Keratinocyte (primary cell): ENCODE measurements at regions not wholly inside any gene's neighbourhood (a gene's known extent, or its start where the extent isn't known, plus 50 kb on each side); places are given as distances from the start of the nearest gene placed in this dataset.

ENCODE experiments used
- CTCF ChIP-seq, 3 experiments: IDR thresholded peaks in 1 of 3; conservative IDR thresholded peaks in 1 of 3; optimal IDR thresholded peaks in 1 of 3; 2 replicates in 2 of 3; 3 replicates in 1 of 3; pipeline versions ENCODE3 to v1.5.1; 2011; ENCODE audit warnings: low read length in 3 of 3, mild to moderate bottlenecking in 3 of 3, moderate library complexity in 2 of 3, control low read depth in 1 of 3, inconsistent platforms in 1 of 3; ENCODE audit not compliant: insufficient read depth in 2 of 3; ENCODE audit errors: extremely low read depth in 1 of 3
- EZH2 ChIP-seq: IDR thresholded peaks from one replicate; pipeline ENCODE4 v1.6.1; 2012; ENCODE audit warnings: inconsistent platforms, mild to moderate bottlenecking, low read length, moderate library complexity

- TF ChIP-seq CTCF (optimal IDR thresholded peaks at IDR 0.05 in 1 of 3, IDR thresholded peaks at IDR 0.05 in 1 of 3, conservative IDR thresholded peaks at IDR 0.05 in 1 of 3; ENCODE audit: extremely low read depth in 1 of 3, insufficient read depth in 2 of 3, low read length in 3 of 3) (no peak), EZH2 (no peak)
Observed at GRCh38 chr2:121826036-121826435, 70.6 kb downstream of the TSN start.
